SJSA1 (cell line): ENCODE measurements at regions not wholly inside any gene's neighbourhood (a gene's known extent, or its start where the extent isn't known, plus 50 kb on each side); places are given as distances from the start of the nearest gene placed in this dataset.

Source experiments
- DNase-seq, 2 experiments: peaks; one replicate each; pipeline ENCODE4 v3.0.0-alpha.2; 2015 to 2020; ENCODE audit warnings: low spot score in 2 of 2, low read depth in 1 of 2
- H3K27ac ChIP-seq: fragments of 250-450 bp; sonication (Bioruptor Pico); 2 replicates; pipeline ENCODE4 v1.5.1; 2020; ENCODE audit warnings: mild to moderate bottlenecking, moderate library complexity
- H3K27me3 ChIP-seq: fragments of 250-450 bp; sonication (Bioruptor Pico); replicated peaks from 2 replicates; pipeline ENCODE4 v1.5.1; 2020; ENCODE audit warnings: mild to moderate bottlenecking, moderate library complexity
- H3K36me3 ChIP-seq: fragments of 250-450 bp; sonication (Bioruptor Pico); 2 replicates; pipeline ENCODE4 v1.5.1; 2020; ENCODE audit warnings: mild to moderate bottlenecking
- H3K4me1 ChIP-seq: fragments of 250-450 bp; sonication (Bioruptor Pico); replicated peaks from 2 replicates; pipeline ENCODE4 v1.6.1; 2021; ENCODE audit warnings: mild to moderate bottlenecking
- H3K4me3 ChIP-seq: fragments of 250-450 bp; sonication (Bioruptor Pico); 2 replicates; pipeline ENCODE4 v1.5.1; 2020; ENCODE audit warnings: mild to moderate bottlenecking
- H3K9me3 ChIP-seq: fragments of 250-450 bp; sonication (Bioruptor Pico); replicated peaks from 2 replicates; pipeline ENCODE4 v1.5.1; 2020; ENCODE audit warnings: mild to moderate bottlenecking

DNA sequence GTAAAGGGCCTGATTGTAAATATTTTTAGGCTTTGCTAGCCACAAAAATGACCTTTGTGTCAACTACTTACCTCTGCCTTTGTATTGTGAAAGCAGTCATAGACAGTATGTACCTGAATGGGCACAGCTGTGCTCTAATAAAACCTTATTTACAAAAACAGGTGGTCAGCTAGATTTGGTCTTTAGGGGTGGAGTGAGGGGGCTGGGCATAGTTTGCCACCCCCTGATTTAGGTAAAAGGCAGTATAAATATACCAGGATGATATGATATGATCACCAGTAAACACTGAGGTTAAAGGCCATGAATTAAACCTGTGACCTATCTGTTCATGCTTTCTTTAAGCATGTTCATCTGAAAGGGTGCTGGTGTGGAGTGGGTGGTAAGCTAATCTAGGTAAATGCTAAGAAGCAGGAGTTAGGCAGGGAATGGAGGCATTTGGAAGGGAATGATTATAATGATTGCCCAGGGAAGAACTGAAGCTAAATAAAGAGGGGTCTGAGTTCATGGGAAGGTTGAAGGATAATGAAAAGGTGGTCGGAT is 77.1 kb upstream of the BCAT1 start:
- H3K4me3 ChIP-seq = no peak overlapping the region

DNA sequence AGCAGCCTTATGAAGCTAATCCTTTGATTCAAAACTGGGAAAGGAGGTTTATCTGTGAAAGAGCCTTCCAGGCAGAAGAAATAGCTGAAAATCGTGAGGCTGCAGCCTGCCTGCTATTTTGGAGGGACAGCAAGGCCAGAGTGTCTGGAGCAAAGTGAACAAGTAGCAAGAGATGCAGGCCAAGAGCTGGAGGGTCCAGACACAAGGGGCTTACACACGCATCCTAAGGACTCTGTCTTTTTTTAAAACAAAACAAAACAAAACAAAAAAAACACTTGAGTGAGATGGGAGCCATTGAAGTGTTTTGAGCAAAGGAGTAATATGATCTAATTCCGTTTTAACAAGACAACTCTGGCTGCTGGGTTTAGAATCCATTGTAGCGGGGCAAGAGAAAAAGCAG is 76.4 kb upstream of the BCAT1 start:
- H3K4me3 ChIP-seq = no peak overlapping the region
- no peaks in the 10 kb centered on the region for H3K9me3 ChIP-seq
- H3K27ac ChIP-seq = no peak overlapping the region
- no peak for DNase-seq
- H3K4me1 ChIP-seq = no peaks in the 10 kb centered on the region
- H3K27me3 ChIP-seq = no peaks in the 10 kb centered on the region
- no peaks in the 10 kb centered on the region for H3K36me3 ChIP-seq

More for the DNA sequence above, 77.1 kb upstream of the BCAT1 start:
- Histone ChIP-seq H3K9me3 (no peaks in the 10 kb centered on the region), H3K36me3 (no peaks in the 10 kb centered on the region), H3K4me1 (no peaks in the 10 kb centered on the region), H3K27me3 (no peaks in the 10 kb centered on the region), H3K27ac (no peak overlapping the region)
- DNase-seq = no peak

GRCh38 chr12:25023808-25024207 is 74.9 kb upstream of the BCAT1 start:
- no peaks in the 10 kb centered on the region for H3K4me1 ChIP-seq
- H3K36me3 ChIP-seq = no peaks in the 10 kb centered on the region
- no peaks in the 10 kb centered on the region for H3K27me3 ChIP-seq
- DNase-seq = no peak
- H3K27ac ChIP-seq = no peak overlapping the region
- H3K9me3 ChIP-seq = 0 out of 2 replicates have a peak, but pooled peaks cover 2% of the 10 kb centered on the region
- no peak overlapping the region for H3K4me3 ChIP-seq

GRCh38 chr12:25020621-25021243 is 71.8 kb upstream of the BCAT1 start:
- H3K27me3 ChIP-seq = no peaks in the 10 kb centered on the region
- H3K9me3 ChIP-seq = 0 out of 2 replicates have a peak, but pooled peaks cover 2% of the 10 kb centered on the region
- H3K36me3 ChIP-seq = no peaks in the 10 kb centered on the region
- no peaks in the 10 kb centered on the region for H3K4me1 ChIP-seq
- no peak overlapping the region for H3K4me3 ChIP-seq
- no peak for DNase-seq
- no peak overlapping the region for H3K27ac ChIP-seq

- no peak overlapping the region for H3K27ac ChIP-seq
- 0 out of 2 replicates have a peak, but pooled peaks cover 2% of the 10 kb centered on the region for H3K9me3 ChIP-seq
- no peak overlapping the region for H3K4me3 ChIP-seq
- DNase-seq = no peak
- H3K27me3 ChIP-seq = no peaks in the 10 kb centered on the region
- no peaks in the 10 kb centered on the region for H3K4me1 ChIP-seq
- no peaks in the 10 kb centered on the region for H3K36me3 ChIP-seq
Observed at GRCh38 chr12:25018146-25018545, 69.2 kb upstream of the BCAT1 start.

DNA sequence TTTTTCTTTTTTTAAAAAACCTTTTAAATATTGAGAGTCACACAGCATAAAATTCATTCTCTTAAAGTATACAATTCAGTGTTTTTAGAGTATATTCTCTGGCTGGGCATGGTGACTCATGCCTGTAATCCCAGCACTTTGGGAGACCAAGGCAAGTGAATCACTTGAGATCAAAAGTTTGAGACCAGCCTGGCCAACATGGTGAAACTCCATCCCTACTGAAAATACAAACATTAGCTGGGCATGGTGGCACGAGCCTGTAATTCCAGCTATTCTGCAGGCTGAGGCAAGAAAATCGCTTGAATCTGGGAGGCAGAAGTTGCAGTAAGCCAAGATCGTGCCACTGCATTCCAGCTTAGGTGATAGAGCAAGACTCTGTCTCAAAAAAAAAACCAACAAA is 68.4 kb upstream of the BCAT1 start:
- DNase-seq = peak in 1 of 2 experiments; percentile 16
- Histone ChIP-seq H3K4me1 (no peaks in the 10 kb centered on the region), H3K27ac (no peak overlapping the region), H3K36me3 (no peaks in the 10 kb centered on the region), H3K9me3 (0 out of 2 replicates have a peak, but pooled peaks cover 2% of the 10 kb centered on the region), H3K27me3 (no peaks in the 10 kb centered on the region), H3K4me3 (no peak overlapping the region)

GRCh38 chr12:25014961-25015360 is 66.1 kb upstream of the BCAT1 start:
- Histone ChIP-seq H3K4me1 (no peaks in the 10 kb centered on the region), H3K27ac (no peak overlapping the region), H3K27me3 (no peaks in the 10 kb centered on the region), H3K4me3 (no peak overlapping the region), H3K36me3 (no peaks in the 10 kb centered on the region), H3K9me3 (0 out of 2 replicates have a peak, but pooled peaks cover 2% of the 10 kb centered on the region)
- no peak for DNase-seq

GRCh38 chr12:25013061-25013460 is 64.2 kb upstream of the BCAT1 start:
- no peaks in the 10 kb centered on the region for H3K9me3 ChIP-seq
- no peak for DNase-seq
- H3K4me1 ChIP-seq = no peaks in the 10 kb centered on the region
- H3K27me3 ChIP-seq = no peaks in the 10 kb centered on the region
- H3K4me3 ChIP-seq = no peak overlapping the region
- H3K36me3 ChIP-seq = no peaks in the 10 kb centered on the region
- no peak overlapping the region for H3K27ac ChIP-seq

GRCh38 chr12:25009496-25010092 is 60.7 kb upstream of the BCAT1 start:
- DNase-seq = no peak
- H3K27ac ChIP-seq = no peak overlapping the region
- no peaks in the 10 kb centered on the region for H3K9me3 ChIP-seq
- H3K27me3 ChIP-seq = no peaks in the 10 kb centered on the region
- H3K4me1 ChIP-seq = no peaks in the 10 kb centered on the region
- no peak overlapping the region for H3K4me3 ChIP-seq
- H3K36me3 ChIP-seq = no peaks in the 10 kb centered on the region

GRCh38 chr12:25005376-25005775 is 56.5 kb upstream of the BCAT1 start:
- Histone ChIP-seq H3K27ac (no peak overlapping the region), H3K9me3 (no peaks in the 10 kb centered on the region), H3K36me3 (no peaks in the 10 kb centered on the region), H3K27me3 (no peaks in the 10 kb centered on the region), H3K4me3 (no peak overlapping the region), H3K4me1 (no peaks in the 10 kb centered on the region)
- DNase-seq = no peak

DNA sequence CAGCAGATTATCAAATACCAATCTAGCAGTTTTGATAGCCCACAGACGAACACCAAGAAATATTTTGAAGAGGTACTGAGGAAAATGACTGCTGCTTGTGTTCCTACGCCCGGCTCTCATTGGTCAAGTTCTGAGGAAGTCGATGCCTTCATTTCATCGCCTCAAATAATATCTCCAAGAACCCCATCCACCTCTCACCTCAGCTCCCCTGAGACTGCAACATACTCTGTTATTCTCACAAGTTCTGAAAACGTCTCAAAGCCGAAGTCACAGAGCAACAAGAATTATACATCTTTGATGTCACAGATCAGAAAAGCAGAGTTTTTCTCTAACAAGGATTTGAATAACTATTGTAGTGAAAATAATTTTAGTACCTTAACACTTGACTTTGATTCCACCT is 55.5 kb upstream of the BCAT1 start:
- Histone ChIP-seq H3K36me3 (no peaks in the 10 kb centered on the region), H3K4me3 (no peak overlapping the region), H3K9me3 (no peaks in the 10 kb centered on the region), H3K27me3 (no peaks in the 10 kb centered on the region), H3K4me1 (no peaks in the 10 kb centered on the region), H3K27ac (no peak overlapping the region)
- DNase-seq = no peak

- H3K36me3 ChIP-seq = no peaks in the 10 kb centered on the region
- no peaks in the 10 kb centered on the region for H3K9me3 ChIP-seq
- H3K4me1 ChIP-seq = peaks cover 19% of the 10 kb centered on the region
- no peak overlapping the region for H3K27ac ChIP-seq
- H3K4me3 ChIP-seq = no peak overlapping the region
- no peaks in the 10 kb centered on the region for H3K27me3 ChIP-seq
- DNase-seq = no peak
Observed at GRCh38 chr12:25001311-25001710, 52.4 kb upstream of the BCAT1 start.
